Endothelial cell of umbilical vein (primary cell): ENCODE measurements at regions not wholly inside any gene's neighbourhood (a gene's known extent, or its start where the extent isn't known, plus 50 kb on each side); places are given as distances from the start of the nearest gene placed in this dataset.

Source experiments
- BruUV-seq: library from RNA; stranded (reverse); fragments of 400-500 nt; replicated peaks from 2 replicates; lab custom pipeline; 2021; lab: Mats Ljungman, UMichigan
- CTCF ChIA-PET: fragments of 300-600, 350-600 bp; sonication (Branson Sonifier 250); formaldehyde crosslinking; loops from one replicate; lab custom pipeline; 2021; ENCODE audit warnings: antibody characterized with exemption, inconsistent platforms; lab: Charles Lee
- POLR2A ChIA-PET: fragments of 300-600, 350-600 bp; sonication (Branson Sonifier 250); formaldehyde crosslinking; loops from one replicate; lab custom pipeline; 2021; ENCODE audit warnings: antibody characterized with exemption, inconsistent platforms; lab: Charles Lee
- DNase-seq: peaks from one replicate; pipeline ENCODE4 v3.0.0-alpha.2; 2011; ENCODE audit warnings: low read depth, low spot score
- FAIRE-seq: peaks from 2 replicates; lab custom pipeline; 2011; peaks lifted over from hg19 to GRCh38; lab: Jason Lieb, UNC
- H2AFZ ChIP-seq: 2 replicates; pipeline ENCODE4 v1.6.0; 2012; ENCODE audit warnings: low read depth, low read length, control low read depth, inconsistent platforms
- H3K27ac ChIP-seq: 2 replicates; pipeline ENCODE4 v1.5.1; 2011; ENCODE audit warnings: low read depth, mild to moderate bottlenecking, control low read depth, low read length, moderate library complexity; ENCODE audit not compliant: insufficient read depth
- H3K27me3 ChIP-seq, 2 experiments: 2 replicates each; pipeline versions ENCODE4 v1.6.0 to v1.6.1; 2011; ENCODE audit warnings: low read length in 2 of 2, mixed read lengths in 1 of 2; ENCODE audit not compliant: control insufficient read depth in 2 of 2, insufficient read depth in 2 of 2
- H3K36me3 ChIP-seq, 2 experiments: 2 replicates in 1 of 2; 3 replicates in 1 of 2; pipeline ENCODE4 v1.5.1; 2011; ENCODE audit warnings: low read length in 2 of 2, mild to moderate bottlenecking in 1 of 2, moderate library complexity in 1 of 2; ENCODE audit not compliant: control insufficient read depth in 2 of 2, insufficient read depth in 2 of 2; ENCODE audit errors: extremely low read depth in 1 of 2
- H3K4me1 ChIP-seq: 3 replicates; pipeline ENCODE4 v1.5.1; 2011; ENCODE audit warnings: mild to moderate bottlenecking, low read length; ENCODE audit not compliant: control insufficient read depth, insufficient read depth; ENCODE audit errors: extremely low read depth
- H3K4me2 ChIP-seq: 2 replicates; pipeline ENCODE4 v1.6.1; 2011; ENCODE audit warnings: low read length, control low read depth, mixed read lengths; ENCODE audit not compliant: insufficient read depth
- H3K4me3 ChIP-seq, 3 experiments: fragments of 200-600 bp in 1 of 3; sonication (generic), shearing (Covaris generic) in 1 of 3; replicated peaks in 1 of 3; 2 replicates each; pipeline ENCODE4 v1.5.1; 2011 to 2016; ENCODE audit warnings: control low read depth in 3 of 3, low read length in 3 of 3, mild to moderate bottlenecking in 2 of 3, inconsistent platforms in 1 of 3, low read depth in 1 of 3, moderate library complexity in 1 of 3; ENCODE audit not compliant: insufficient read depth in 1 of 3
- H3K79me2 ChIP-seq: 2 replicates; pipeline ENCODE4 v1.6.0; 2012; ENCODE audit warnings: low read length, inconsistent platforms; ENCODE audit not compliant: control insufficient read depth, insufficient read depth
- H3K9ac ChIP-seq: replicated peaks from 2 replicates; pipeline ENCODE3; 2011; ENCODE audit warnings: low read length, control low read depth; ENCODE audit not compliant: insufficient read depth; ENCODE audit errors: extremely low read depth
- H3K9me1 ChIP-seq: replicated peaks from 3 replicates; pipeline ENCODE4 v1.6.0; 2011; ENCODE audit warnings: mild to moderate bottlenecking, low read length; ENCODE audit not compliant: control insufficient read depth, insufficient read depth; ENCODE audit errors: extremely low read depth
- H3K9me3 ChIP-seq: replicated peaks from 2 replicates; pipeline ENCODE4 v1.5.1; 2012; ENCODE audit warnings: low read length, inconsistent platforms; ENCODE audit not compliant: control insufficient read depth, insufficient read depth
- H4K20me1 ChIP-seq: replicated peaks from 2 replicates; pipeline ENCODE3; 2011; ENCODE audit warnings: mild to moderate bottlenecking, low read length; ENCODE audit not compliant: control insufficient read depth, insufficient read depth; ENCODE audit errors: extremely low read depth
- EZH2 ChIP-seq: IDR thresholded peaks from 2 replicates; pipeline ENCODE4 v1.6.1; 2012; ENCODE audit warnings: borderline replicate concordance, low read depth, mild to moderate bottlenecking, moderate library complexity, low read length, inconsistent platforms; ENCODE audit not compliant: severe bottlenecking
- FOS ChIP-seq: IDR thresholded peaks from 2 replicates; pipeline ENCODE4 v1.6.1; 2011; ENCODE audit warnings: mild to moderate bottlenecking, low read length, moderate library complexity, borderline replicate concordance; ENCODE audit not compliant: insufficient read depth
- GATA2 ChIP-seq: IDR thresholded peaks from 2 replicates; pipeline ENCODE4 v1.7.0; 2011; ENCODE audit warnings: low read depth, mild to moderate bottlenecking, moderate library complexity, mixed read lengths, low read length; ENCODE audit not compliant: insufficient read length, insufficient read depth
- JUN ChIP-seq: IDR thresholded peaks from 2 replicates; pipeline ENCODE4 v1.6.1; 2011; ENCODE audit warnings: borderline replicate concordance, low read depth; ENCODE audit not compliant: insufficient read length, insufficient read depth
- MAX ChIP-seq: IDR thresholded peaks from 2 replicates; pipeline ENCODE4 v1.6.1; 2011; ENCODE audit not compliant: insufficient read depth, insufficient read length
- MYC ChIP-seq: IDR thresholded peaks from one replicate; pipeline ENCODE4 v1.6.1; 2011; ENCODE audit warnings: mild to moderate bottlenecking, low read depth, low read length
- POLR2A ChIP-seq: IDR thresholded peaks from 2 replicates; pipeline ENCODE4 v1.6.1; 2012; ENCODE audit warnings: low read depth, mild to moderate bottlenecking, control low read depth, low read length
- POLR2AphosphoS5 ChIP-seq: IDR thresholded peaks from 2 replicates; pipeline ENCODE4 v1.6.1; 2012; ENCODE audit warnings: low read depth, mild to moderate bottlenecking, control low read depth, low read length, moderate library complexity; ENCODE audit not compliant: insufficient read depth
- dilution Hi-C: fragments of 300-500 bp; cut with MboI; formaldehyde crosslinking; loops from one replicate; pipeline ENCODE4 v1.15.0; 2019; ENCODE audit warnings: low sequenced_read_pairs; ENCODE audit not compliant: extremely low pct_ligation_motif_present
- intact Hi-C: fragments of 100-400 bp; cut with micrococcal nuclease; formaldehyde crosslinking; loops from one replicate; pipeline ENCODE4 v1.10.0; 2022
- TF ChIP-seq, protein P1 (sequence below), 2 donors: IDR thresholded peaks; 1 replicate in 1 of 2; 2 replicates in 1 of 2; pipeline ENCODE4 v1.5.1; 2011; ENCODE audit warnings: low read length in 2 of 2, mild to moderate bottlenecking in 2 of 2, moderate library complexity in 2 of 2, control low read depth in 1 of 2, inconsistent platforms in 1 of 2, low read depth in 1 of 2; ENCODE audit not compliant: insufficient read depth in 1 of 2; ENCODE audit errors: extremely low read depth in 1 of 2

GRCh38 chr1:60697204-60697994 lies 385.0 kb upstream of the NFIA start:
- no peak for FAIRE-seq
- Histone ChIP-seq H3K27me3 (no peaks in the 10 kb centered on the region), H3K4me2 (no peak overlapping the region), H3K27ac (no peak overlapping the region), H4K20me1 (no peaks in the 10 kb centered on the region), H3K4me1 (no peaks in the 10 kb centered on the region), H3K4me3 (no peak overlapping the region), H3K9me3 (no peaks in the 10 kb centered on the region), H3K79me2 (no peaks in the 10 kb centered on the region), H3K36me3 (no peaks in the 10 kb centered on the region), H3K9me1 (no peaks in the 10 kb centered on the region), H2AFZ (no peak overlapping the region), H3K9ac (no peak overlapping the region)
- no peak for DNase-seq
- intact Hi-C loops (no loop called here), dilution Hi-C loops (no loop called here)
- ChIA-PET POLR2A (no interaction called here), CTCF (no interaction called here)
- TF ChIP-seq POLR2A (no peak), MYC (no peak), MAX (no peak), GATA2 (no peak), EZH2 (no peak), POLR2AphosphoS5 (no peak), FOS (no peak), JUN (no peak)
- TF ChIP-seq, protein P1, sequence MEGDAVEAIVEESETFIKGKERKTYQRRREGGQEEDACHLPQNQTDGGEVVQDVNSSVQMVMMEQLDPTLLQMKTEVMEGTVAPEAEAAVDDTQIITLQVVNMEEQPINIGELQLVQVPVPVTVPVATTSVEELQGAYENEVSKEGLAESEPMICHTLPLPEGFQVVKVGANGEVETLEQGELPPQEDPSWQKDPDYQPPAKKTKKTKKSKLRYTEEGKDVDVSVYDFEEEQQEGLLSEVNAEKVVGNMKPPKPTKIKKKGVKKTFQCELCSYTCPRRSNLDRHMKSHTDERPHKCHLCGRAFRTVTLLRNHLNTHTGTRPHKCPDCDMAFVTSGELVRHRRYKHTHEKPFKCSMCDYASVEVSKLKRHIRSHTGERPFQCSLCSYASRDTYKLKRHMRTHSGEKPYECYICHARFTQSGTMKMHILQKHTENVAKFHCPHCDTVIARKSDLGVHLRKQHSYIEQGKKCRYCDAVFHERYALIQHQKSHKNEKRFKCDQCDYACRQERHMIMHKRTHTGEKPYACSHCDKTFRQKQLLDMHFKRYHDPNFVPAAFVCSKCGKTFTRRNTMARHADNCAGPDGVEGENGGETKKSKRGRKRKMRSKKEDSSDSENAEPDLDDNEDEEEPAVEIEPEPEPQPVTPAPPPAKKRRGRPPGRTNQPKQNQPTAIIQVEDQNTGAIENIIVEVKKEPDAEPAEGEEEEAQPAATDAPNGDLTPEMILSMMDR (IDR thresholded peaks at IDR 0.05; ENCODE audit: extremely low read depth in 1 of 2, insufficient read depth in 1 of 2, low read depth in 1 of 2, low read length in 2 of 2): no peak
- no TSS peak for BruUV-seq
